Activated B cell treated with CpG ODN at 0.5 μM for 24 hours (primary cell): ENCODE measurements at regions not wholly inside any gene's neighbourhood (a gene's known extent, or its start where the extent isn't known, plus 50 kb on each side); places are given as distances from the start of the nearest gene placed in this dataset.

Experiments used
- ATAC-seq: fragments of 200-7000 bp; cut with Tn5 transposase; one replicate; pipeline ENCODE4 v1.10.0; 2021; ENCODE audit warnings: low read depth, mild to moderate bottlenecking, moderate library complexity
- CTCF ChIA-PET: fragments of 350-600 bp; sonication (Branson Sonifier 250); formaldehyde crosslinking; loops from one replicate; lab custom pipeline; 2021; ENCODE audit warnings: antibody characterized with exemption; lab: Charles Lee
- POLR2A ChIA-PET: fragments of 350-600 bp; sonication (Branson Sonifier 250); formaldehyde crosslinking; loops from one replicate; lab custom pipeline; 2021; ENCODE audit warnings: antibody characterized with exemption; lab: Charles Lee
- DNase-seq: peaks from one replicate; pipeline ENCODE4 v3.0.0; 2022
- H3K27ac Mint-ChIP-seq: one replicate; pipeline ENCODE4 v1.8.0; 2020; ENCODE audit warnings: mixed read lengths
- H3K27me3 Mint-ChIP-seq: one replicate; pipeline ENCODE4 v1.8.0; 2021; ENCODE audit warnings: mixed read lengths
- H3K36me3 Mint-ChIP-seq: one replicate; pipeline ENCODE4 v1.8.0; 2021; ENCODE audit warnings: low read depth, mixed read lengths
- H3K4me1 Mint-ChIP-seq: one replicate; pipeline ENCODE4 v1.8.0; 2021; ENCODE audit warnings: mixed read lengths
- H3K4me3 Mint-ChIP-seq: one replicate; pipeline ENCODE4 v1.8.0; 2020; ENCODE audit warnings: mild to moderate bottlenecking, mixed read lengths
- H3K9me3 Mint-ChIP-seq: one replicate; pipeline ENCODE4 v1.8.0; 2020; ENCODE audit warnings: mixed read lengths
- intact Hi-C: fragments of 100-400 bp; cut with micrococcal nuclease; formaldehyde crosslinking; loops from one replicate; pipeline ENCODE4 v1.15.1; 2024
- TF ChIP-seq, protein P1 (sequence below): fragments of 200-600 bp; IDR thresholded peaks from one replicate; pipeline ENCODE4 v1.8.0; 2022; ENCODE audit warnings: antibody characterized with exemption, mild to moderate bottlenecking

DNA sequence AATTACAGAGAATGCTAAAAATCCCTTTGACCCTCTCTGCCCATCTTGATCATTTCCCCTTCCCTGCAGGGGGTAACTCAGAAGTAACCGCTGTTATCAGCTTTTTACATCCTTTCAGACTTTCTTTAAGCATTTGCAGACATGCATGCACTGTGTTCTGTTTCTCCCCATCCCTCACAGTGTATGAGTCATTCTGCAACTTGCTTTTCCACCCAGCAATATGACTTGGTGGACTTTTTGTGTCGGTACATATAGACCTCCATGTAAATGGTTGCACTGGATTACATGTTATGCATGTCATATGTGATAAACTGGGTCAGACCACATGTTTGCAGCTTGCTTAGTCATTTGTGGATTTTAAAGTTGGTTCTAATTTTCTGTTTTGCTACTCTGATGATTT is 87.7 kb upstream of the NECTIN1 start:
- ATAC-seq (no peak), DNase-seq (no peak)
- H3K4me1 Mint-ChIP-seq = no peaks in the 10 kb centered on the region
- H3K27ac Mint-ChIP-seq = no peak overlapping the region
- CTCF ChIA-PET = no interaction called here
- peaks cover 16% of the 10 kb centered on the region for H3K27me3 Mint-ChIP-seq
- TF ChIP-seq, protein P1, sequence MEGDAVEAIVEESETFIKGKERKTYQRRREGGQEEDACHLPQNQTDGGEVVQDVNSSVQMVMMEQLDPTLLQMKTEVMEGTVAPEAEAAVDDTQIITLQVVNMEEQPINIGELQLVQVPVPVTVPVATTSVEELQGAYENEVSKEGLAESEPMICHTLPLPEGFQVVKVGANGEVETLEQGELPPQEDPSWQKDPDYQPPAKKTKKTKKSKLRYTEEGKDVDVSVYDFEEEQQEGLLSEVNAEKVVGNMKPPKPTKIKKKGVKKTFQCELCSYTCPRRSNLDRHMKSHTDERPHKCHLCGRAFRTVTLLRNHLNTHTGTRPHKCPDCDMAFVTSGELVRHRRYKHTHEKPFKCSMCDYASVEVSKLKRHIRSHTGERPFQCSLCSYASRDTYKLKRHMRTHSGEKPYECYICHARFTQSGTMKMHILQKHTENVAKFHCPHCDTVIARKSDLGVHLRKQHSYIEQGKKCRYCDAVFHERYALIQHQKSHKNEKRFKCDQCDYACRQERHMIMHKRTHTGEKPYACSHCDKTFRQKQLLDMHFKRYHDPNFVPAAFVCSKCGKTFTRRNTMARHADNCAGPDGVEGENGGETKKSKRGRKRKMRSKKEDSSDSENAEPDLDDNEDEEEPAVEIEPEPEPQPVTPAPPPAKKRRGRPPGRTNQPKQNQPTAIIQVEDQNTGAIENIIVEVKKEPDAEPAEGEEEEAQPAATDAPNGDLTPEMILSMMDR = no peak
- H3K36me3 Mint-ChIP-seq = no peaks in the 10 kb centered on the region
- H3K4me3 Mint-ChIP-seq = no peak overlapping the region
- POLR2A ChIA-PET = no interaction called here
- intact Hi-C loops = no loop called here
- H3K9me3 Mint-ChIP-seq = peaks cover 7% of the 10 kb centered on the region

DNA sequence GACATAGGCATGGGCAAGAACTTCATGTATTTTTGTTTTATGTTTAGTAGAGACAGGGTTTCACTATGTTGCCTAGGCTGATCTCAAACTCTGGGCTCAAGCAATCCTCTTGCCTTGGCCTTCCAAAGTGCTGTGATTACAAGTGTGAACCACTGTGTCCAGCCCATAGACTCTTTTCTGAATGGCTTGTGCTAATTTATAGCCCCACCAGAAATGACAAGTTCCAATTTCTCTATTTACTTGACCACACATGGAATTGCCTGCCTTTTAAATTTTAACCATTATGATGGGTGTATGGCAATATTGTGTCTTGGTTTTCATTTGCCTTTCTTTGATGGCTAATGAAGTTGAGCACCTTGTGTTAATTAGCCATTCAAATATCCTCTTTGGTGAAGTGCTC is 85.8 kb upstream of the NECTIN1 start:
- H3K27me3 Mint-ChIP-seq = peaks cover 10% of the 10 kb centered on the region

DNA sequence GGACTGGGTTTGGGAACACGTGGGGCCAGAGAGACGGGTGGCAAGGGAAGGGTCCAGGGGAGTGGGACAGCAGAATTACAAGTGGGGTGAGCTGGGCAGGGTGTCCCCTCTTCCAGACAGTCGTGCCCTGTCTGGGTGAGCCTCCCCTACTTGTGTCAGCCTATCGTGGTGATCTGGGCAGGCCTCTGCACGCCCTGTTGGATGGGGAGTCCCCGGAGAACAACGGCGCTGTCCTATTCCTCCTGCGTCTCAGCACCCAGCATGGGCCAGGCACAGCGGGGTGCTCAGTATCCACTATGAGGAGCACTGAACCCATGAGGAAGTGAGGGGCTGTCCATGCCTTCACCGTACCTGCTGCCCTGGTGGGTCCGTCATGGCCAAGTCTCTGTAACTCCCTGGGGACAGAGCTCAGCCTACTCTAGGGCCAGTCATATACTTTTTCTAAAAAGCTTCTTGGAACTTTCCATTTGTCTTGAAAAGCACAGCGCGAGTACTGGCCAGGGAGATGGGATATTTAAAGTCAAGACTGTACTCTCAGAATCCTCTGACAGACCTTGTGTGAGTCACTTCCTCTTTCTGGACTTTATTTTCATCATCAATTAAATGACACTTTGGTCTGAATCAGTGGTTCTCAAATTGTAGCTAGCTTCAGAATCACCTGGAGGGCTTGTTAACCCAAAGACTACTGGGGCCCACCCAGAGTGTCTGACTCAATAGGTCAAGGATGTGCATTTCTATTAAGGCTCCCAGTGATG is 81.7 kb upstream of the NECTIN1 start:
- Mint-ChIP-seq H3K9me3 (peaks cover 7% of the 10 kb centered on the region), H3K4me1 (no peaks in the 10 kb centered on the region), H3K36me3 (no peaks in the 10 kb centered on the region), H3K27me3 (no peaks in the 10 kb centered on the region), H3K4me3 (no peak overlapping the region), H3K27ac (no peak overlapping the region)
- ATAC-seq (no peak), DNase-seq (no peak)
- ChIA-PET POLR2A (no interaction called here), CTCF (no interaction called here)
- intact Hi-C loops = no loop called here
- TF ChIP-seq, protein P1 = no peak

More for the DNA sequence above, 85.8 kb upstream of the NECTIN1 start:
- no peaks in the 10 kb centered on the region for H3K36me3 Mint-ChIP-seq
- DNase-seq (no peak), ATAC-seq (no peak)
- CTCF ChIA-PET = no interaction called here
- no peak overlapping the region for H3K27ac Mint-ChIP-seq
- H3K4me1 Mint-ChIP-seq = no peaks in the 10 kb centered on the region
- H3K4me3 Mint-ChIP-seq = no peak overlapping the region
- H3K9me3 Mint-ChIP-seq = peaks cover 7% of the 10 kb centered on the region
- intact Hi-C loops = no loop called here
- POLR2A ChIA-PET = no interaction called here
- TF ChIP-seq, protein P1 = no peak

DNA sequence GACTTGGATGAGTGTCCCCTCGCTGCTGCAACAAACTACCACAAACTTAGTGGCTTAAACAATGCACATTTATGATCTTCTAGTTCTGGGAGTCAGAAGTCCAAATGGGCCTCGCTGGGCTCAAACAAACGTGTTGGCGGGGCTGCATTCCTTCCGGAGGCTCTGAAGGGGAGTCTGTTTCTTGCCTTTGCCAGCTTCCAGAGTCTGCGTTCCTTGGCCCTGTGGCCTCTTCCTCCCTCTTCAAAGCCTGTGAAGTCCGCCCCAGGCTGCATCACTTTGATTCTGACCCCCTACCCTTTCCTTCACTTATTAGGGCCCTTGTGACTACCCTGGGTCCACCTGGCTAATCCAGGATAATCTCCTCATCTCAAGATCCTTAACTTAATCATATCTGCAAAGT is 80.3 kb upstream of the NECTIN1 start:
- no peak for ATAC-seq
- intact Hi-C loops = no loop called here
- Mint-ChIP-seq H3K4me1 (no peaks in the 10 kb centered on the region), H3K27ac (no peak overlapping the region), H3K36me3 (no peaks in the 10 kb centered on the region), H3K9me3 (peaks cover 7% of the 10 kb centered on the region), H3K27me3 (no peaks in the 10 kb centered on the region), H3K4me3 (no peak overlapping the region)
- TF ChIP-seq, protein P1 = no peak
- CTCF ChIA-PET = no interaction called here
- no peak for DNase-seq
- POLR2A ChIA-PET = no interaction called here

DNA sequence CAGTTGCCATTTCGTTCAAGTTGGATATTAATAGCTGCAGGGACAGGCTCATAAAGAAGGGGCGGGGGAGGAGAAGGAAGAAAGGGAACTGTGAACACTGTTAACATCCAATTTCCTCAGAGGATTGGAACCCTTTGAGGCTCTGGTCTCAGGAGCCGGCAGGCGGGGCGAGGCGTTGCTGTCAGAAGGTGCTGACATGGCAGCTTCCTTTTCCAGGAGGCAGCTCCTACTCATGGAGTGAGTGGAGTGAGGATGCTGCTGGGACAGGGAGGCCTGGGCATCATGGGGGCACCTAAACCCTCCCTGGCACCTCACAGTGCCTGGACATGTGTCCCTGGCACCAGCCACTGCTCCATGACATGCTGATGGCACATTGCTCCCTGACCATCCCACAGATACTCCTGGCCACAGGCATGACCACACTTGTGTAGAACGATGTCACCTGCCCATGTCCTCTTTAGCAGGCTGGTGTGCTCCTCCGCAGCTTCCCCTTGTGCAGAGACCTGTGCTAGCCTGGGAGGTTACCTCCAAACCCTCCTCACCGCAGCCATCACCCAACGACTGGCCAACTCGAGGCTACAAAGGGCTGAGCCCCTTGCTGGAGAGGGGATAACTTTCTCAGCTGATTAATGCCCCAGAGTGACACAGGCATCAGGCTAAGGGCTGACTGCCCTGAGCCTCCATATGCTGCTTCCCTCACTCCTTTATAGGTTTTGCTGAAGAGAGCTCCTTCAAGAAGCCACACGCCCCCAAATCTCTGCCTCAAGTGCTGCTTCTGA is 79.6 kb upstream of the NECTIN1 start:
- no peaks in the 10 kb centered on the region for H3K27me3 Mint-ChIP-seq
- intact Hi-C loops = no loop called here
- CTCF ChIA-PET = no interaction called here
- no peaks in the 10 kb centered on the region for H3K36me3 Mint-ChIP-seq
- H3K4me3 Mint-ChIP-seq = no peak overlapping the region
- no peak overlapping the region for H3K27ac Mint-ChIP-seq
- peaks cover 1% of the 10 kb centered on the region for H3K9me3 Mint-ChIP-seq
- TF ChIP-seq, protein P1 = no peak
- no peaks in the 10 kb centered on the region for H3K4me1 Mint-ChIP-seq
- DNase-seq (no peak), ATAC-seq (no peak)
- POLR2A ChIA-PET = no interaction called here
